GM19324 (cell line): ENCODE measurements at regions not wholly inside any gene's neighbourhood (a gene's known extent, or its start where the extent isn't known, plus 50 kb on each side); places are given as distances from the start of the nearest gene placed in this dataset.

Experiments used
- ATAC-seq: cut with Tn5 transposase; IDR thresholded peaks from one replicate; pipeline ENCODE4 v1.9.1; 2021; ENCODE audit warnings: mild to moderate bottlenecking, moderate library complexity; ENCODE audit not compliant: unreplicated experiment, low FRiP score

DNA sequence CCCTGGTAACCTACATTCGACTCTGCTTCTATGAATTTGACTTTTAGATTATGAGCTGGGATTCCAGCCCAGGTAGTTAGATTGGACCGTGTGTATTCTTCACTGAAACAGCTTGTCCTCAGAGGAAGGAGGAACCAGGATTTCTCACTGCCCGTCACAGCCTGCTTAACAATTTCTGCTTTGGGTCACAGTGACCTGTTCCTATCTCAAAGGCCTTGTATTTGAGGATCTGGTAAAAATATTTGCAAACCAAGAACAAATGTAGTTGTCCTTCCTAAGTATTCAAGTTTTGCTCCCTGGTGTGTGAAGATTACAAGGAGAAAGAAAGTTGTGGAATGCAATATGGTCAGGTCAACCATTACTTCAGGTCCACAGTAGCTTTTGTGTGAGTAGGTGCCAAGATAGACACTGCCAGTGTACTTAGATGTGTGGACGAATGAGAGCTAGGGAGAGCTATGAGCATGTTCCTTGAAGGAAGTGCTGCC is 55.1 kb downstream of the KIF4B start:
- no peak for ATAC-seq

- ATAC-seq: no peak
These were observed 56.4 kb downstream of the KIF4B start for GRCh38 chr5:155069961-155070360.

GRCh38 chr5:155070781-155071180 is 57.2 kb downstream of the KIF4B start:
- ATAC-seq: no peak

DNA sequence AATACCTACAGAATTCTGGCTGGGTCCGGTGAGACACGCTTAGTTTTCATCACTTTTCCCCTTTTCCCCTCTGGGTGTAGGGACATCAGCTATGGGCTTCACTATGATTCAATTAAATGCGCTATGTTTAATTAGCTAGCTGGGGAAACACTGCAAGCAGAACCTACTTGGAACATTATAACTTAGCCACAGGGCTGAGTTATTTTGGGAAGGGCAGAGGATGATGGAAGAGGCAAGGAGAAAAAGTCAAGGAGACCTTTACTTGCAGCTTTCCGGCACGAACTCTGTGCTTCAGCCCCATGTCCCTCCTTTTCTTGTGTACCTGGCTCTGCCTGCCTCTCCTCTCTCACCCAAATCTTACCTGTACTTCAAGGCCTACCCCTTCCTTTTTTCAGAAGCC is 62.8 kb downstream of the KIF4B start:
- ATAC-seq: no peak

DNA sequence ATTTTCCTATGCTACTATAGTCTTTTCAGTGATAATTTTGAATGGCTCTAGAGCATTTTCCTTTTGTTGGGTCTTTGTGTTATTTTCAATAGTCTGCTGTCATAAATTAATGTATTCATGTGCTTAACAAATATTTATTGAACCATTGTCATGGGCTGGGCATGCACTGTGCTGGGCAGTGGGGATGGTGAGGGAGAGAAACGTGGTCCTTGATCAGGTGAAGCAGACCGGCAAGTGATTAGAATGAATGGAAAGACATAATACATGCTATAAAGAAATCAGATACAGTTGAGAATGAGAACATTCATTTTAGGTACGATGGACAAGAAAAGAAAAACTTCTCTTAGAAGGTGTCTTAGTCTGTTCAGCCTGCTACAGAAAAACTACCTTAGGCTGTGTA is 66.1 kb downstream of the KIF4B start:
- ATAC-seq: no peak

GRCh38 chr5:155080721-155081120 is 67.2 kb downstream of the KIF4B start:
- no peak for ATAC-seq

- no peak for ATAC-seq
These were observed 68.1 kb downstream of the KIF4B start for GRCh38 chr5:155081618-155082017.

GRCh38 chr5:155082401-155082800 is 68.8 kb downstream of the KIF4B start:
- no peak for ATAC-seq

DNA sequence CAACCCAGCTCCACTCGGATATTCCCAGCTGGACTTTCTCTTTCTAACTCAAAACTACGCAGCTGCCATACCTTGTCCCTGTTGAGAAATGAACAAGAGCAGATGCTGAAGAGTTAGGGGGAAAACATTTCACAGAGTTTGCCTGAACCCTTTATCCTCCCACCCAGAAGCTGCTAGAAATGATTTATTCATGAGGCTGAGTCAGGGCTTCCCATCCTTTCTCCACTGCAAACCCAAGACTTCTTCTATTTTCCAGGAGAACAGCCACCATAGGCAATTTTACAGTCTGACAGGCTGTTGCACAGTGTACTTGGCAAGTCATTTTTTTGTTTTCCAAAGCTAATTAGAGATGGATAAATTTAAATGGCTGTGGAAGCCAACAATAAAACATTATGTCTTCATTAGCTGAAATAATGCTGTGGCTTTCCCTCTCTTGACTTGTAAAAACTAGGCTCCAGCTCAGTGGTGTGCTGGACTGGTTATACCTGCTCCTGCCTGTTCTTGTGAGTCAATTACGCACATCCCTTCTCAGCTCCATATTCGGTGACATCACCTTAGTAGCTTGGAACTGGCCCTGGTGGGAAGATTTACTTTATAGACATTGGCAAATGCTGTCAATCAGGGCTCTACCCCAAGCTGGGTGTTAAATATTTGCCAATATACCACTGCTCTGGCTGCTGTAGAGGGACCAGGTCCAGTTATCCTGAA is 71.9 kb downstream of the KIF4B start:
- ATAC-seq: no peak

GRCh38 chr5:155087036-155087435 is 73.5 kb downstream of the KIF4B start:
- no peak for ATAC-seq

DNA sequence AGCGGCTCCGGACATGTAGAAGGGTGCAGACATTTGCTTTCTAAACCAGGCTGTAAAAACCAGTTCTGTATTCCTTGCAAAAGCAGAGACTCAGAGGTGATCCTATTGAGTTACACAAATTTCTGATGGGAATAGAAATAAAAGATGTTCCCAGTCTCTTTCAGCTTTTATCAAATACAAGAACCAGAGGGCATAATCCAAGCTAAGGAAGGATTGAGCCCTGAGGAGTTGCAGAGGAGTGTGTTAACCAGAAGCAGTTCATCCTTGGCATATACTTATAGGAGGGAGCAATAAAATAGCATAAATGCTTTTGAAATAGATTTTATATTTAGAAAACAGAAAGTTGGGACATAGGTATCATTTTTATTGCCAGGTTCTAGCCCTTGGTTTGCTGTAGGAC is 75.3 kb downstream of the KIF4B start:
- ATAC-seq: no peak

GRCh38 chr5:155089643-155090042 is 76.1 kb downstream of the KIF4B start:
- no peak for ATAC-seq

DNA sequence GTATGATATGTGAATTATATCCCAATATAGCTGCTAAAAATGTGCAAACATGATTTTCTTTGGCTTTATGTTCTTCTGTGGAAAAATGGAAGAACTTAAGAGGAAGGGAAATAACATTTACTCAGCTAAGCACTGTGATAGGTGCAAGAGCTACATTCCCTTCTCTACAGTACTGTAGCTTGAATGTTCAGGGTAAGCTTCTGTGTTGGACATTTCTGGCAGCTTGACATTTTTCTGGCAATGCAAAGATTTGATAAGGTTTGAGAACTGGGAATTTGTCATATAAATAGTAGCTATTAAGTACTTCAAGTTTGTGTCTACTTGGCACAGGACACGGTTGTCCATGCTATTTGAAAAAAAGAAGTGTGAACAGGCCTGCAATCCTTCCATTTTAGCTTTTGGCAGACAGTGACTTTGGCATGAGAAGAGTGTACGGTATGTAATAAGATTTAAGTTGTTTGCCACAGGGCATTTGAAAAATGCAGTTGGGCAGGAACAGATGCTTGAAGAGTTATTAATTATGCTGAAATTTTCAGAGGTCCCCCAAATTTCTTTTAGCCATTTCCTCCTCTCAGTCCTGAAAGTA is 77.6 kb downstream of the KIF4B start:
- ATAC-seq: no peak

DNA sequence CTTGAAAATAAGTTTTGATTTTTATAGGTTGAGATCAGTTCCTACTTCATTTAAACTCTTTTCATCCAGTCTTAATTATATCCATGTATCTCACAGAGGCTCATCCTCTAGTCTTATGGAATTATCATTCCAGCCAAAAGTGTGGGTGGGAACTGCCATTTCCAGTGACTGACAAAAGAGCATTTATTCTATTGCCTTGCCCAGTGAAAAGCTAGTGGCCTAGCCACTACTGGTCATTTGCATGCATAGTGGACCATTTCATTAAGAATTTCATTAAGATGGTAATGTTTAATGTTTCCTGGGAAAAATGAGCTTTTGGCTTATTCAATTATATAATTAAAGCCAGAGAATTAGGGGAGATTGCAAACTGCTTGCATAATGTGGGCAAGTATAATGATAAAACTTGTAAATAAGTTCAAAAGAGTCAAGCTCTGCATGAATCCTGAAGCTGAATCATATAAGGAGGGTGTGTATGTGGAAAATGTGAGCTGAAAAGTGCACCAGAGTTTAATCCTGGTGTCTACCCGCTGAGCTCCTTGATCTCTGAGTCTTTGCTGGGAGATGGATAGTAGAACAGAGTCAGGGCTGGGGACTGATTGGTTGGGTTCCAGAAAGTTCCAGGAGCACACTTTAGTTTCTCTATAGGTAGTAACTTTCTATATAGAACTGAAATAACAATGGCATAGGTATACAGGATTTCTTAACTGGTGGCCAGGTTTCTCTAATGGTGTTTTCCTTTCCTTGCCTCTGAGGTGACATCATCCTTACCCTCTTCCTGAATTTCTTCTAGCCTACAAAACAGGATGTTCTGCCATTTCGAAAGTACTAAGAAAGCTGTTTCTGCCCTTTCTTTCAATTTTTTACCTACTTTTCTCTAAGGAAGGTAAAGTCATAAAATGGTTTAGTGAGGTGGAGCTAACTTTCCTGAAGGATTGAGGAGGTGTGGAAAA is 78.5 kb downstream of the KIF4B start:
- no peak for ATAC-seq

DNA sequence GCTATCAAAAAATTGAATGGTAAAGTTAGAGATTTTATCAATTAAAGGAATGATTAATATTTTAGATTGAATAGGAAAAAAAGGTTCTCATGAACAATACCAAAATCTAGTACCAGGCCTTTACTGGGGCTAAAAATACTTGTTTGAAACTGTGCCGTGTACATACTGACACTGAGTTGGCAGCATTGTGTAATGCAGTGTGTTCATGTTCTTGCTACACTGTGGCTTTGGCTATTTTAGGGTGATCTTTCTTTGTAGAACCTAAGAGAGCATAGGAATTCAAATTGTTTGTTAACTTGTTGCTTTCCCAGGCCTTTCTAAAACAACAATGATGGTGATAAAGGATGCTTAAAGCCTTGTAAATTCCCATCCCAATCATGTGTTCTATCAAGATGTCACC is 80.9 kb downstream of the KIF4B start:
- ATAC-seq: no peak

GRCh38 chr5:155097995-155098394 is 84.4 kb downstream of the KIF4B start:
- ATAC-seq: no peak

GRCh38 chr5:155098433-155098832 is 84.9 kb downstream of the KIF4B start:
- no peak for ATAC-seq

DNA sequence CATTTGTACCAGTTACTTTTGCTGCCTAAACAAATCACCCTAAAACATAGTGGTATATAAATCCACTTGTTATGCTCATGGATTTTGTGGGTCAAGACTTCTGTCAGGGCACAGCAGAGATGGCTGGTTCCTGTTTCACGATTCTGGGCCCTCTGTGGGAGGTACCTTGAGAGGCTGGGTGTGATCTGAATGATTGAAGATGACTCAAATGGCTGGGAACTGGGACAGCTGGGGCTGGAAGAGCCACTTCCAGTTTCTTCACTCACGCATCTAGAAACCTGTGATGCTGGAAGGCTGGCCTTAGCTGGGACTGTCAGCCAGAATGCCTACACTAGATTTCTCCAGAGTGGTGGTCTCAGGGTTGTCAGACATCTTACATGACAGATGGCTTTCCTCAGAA is 88.1 kb downstream of the KIF4B start:
- no peak for ATAC-seq

- ATAC-seq: no peak
These were observed 89.6 kb downstream of the KIF4B start for GRCh38 chr5:155103146-155103545.

DNA sequence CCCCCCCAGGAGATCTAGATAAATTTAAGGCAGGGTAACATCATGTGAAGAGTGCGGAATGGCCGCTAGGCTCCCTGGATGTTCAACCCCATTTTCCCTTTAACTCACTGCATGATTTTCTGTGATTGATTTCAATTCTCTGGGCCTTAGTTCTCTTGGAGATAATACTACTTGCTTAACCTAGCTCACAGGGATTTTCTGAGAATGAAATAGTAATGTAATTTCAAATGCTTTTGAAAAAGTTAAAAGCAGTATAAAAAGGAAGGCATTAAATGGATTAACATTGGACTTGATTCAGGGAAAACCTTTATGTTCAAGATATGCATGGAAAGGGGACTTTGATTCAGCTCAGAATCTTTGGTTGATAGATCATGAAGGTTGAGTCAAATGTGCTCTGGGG is 90.9 kb downstream of the KIF4B start:
- ATAC-seq: no peak

DNA sequence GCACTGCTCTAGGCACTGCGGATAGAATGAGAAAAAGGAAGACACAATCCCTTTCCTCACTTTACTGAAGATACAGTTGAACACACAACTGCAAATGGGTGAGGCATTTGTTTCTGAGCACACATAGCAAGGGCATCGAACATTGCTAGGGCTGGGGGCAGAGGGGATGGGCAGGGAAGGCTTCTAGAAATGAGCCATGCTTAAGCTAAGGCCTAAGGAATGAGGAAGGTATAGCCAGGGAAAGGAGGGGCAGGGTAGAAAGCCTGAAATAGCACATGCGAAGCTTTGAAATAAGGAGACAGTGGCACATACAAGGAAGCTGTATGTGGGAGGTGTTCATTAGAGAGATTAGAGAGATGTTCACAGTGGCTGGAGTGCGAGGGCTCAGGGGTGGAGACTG is 92.7 kb downstream of the KIF4B start:
- ATAC-seq: no peak
